NCI-H187 (cell line): ENCODE measurements at regions not wholly inside any gene's neighbourhood (a gene's known extent, or its start where the extent isn't known, plus 50 kb on each side); places are given as distances from the start of the nearest gene placed in this dataset.
"Not testable (repeated sequence)": the region's sequence is repeated elsewhere in the genome, so short reads cannot be mapped to it uniquely, and the experiment has no call there.

Experiments
- DNase-seq, 2 experiments: peaks; one replicate each; lab custom pipeline; 2025; lab: John Stamatoyannopoulos, UW

DNA sequence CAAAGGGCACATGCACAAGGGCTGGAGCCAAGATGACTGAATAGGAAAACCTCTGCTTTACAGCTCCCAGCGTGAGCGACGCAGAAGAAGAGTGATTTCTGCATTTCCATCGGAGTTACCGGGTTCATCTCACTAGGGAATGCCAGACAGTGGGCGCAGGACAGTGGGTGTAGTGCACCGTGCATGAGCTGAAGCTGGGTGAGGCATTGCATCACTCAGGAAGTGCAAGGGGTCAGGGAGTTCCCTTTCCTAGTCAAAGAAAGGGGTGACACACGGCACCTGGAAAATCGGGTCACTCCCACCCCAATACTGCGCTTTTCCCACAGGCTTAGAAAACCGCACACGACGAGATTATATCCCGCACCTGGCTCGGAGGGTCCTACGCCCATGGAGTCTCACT, 64.5 kb upstream of the HTR1E start:
- not testable (repeated sequence) for DNase-seq

- DNase-seq: no peak
Observed at GRCh38 chr6:86871681-86872080, 65.6 kb upstream of the HTR1E start.

GRCh38 chr6:86869500-86869899, 67.8 kb upstream of the HTR1E start:
- DNase-seq: no peak

DNA sequence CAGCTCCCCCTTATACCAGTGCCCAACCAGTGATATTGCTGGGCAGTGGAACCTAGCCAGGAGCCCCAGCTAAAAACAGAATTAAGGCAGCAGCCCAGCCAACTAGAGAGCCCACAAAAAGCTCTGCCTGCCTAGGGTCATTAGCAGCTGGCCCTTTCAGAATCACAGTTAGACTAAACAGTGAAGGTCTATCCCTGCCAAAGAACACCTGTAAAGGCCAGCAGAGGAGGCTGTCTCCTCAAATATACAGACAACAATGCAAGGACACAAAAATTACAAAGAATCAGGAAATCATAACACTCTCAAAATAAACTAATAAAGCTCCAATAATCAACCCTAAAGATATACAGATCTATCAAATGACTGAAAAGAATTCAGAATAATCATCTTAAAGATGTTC, 77.8 kb upstream of the HTR1E start:
- no peak for DNase-seq

DNA sequence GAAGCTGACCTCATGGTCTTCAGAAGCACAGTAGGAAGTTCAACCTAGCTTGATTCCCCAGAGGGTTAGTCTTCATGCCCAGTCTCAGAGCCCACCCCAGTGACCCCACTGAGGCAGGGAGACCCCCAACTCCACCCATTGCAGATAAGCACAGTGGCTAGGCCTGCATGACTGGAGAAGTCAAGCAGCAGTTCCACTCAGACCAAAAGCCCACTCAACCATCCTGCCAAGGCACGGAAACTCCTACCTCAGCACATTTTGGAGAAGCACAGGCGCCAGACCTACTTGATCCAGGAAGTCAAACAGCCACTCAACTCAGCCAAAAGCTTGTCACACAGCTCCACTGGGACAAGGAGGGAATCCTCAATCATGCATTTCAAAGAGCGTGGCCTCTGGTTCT, 78.4 kb upstream of the HTR1E start:
- no peak for DNase-seq

DNA sequence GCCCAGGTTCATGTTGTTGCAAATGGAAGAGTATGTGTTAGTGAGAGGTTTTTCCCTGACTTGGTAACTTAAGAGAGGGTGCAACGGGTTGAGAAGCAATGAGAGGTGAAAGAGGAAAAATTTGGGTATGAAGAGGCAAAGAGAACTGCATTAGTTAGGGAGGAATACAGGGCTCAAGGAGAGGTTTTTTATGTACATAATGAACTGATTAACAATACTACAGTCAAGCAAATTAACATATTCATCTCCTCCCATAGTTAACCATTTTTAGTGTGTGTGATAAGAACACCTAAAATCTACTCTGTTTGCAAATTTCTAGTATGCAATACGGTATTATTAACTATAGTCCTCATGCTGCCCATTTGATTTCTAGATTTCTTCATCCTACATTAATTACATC, 79.5 kb upstream of the HTR1E start:
- no peak for DNase-seq

DNA sequence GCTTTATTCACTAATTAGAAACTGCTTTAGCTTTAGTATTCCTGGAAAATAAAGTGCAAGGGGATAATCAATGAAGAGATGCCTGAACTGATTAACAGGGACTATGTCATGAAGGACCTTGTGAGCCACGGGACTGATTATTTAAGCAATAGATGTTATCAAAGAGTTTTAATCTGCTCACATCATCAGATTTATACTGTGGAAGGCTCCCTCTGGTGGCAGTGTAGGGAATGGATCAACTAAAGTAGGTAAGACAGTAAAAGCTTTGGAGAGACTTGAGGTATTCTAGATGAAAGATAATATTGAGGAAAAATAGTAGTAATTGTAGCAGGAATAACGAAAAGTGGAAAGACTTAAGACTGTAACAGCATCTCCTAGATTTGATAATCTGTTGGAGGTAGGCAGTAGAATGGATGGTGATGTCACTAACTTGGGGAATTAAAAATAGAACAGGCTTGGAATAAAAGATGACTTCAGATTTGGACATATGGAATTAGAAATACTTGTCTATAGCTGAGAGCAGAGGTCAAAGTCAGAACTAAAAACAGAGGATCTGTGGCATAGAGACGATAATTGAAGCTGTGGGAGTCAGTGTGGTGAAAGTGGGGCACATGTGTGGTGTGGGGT, 80.3 kb upstream of the HTR1E start:
- DNase-seq: no peak

GRCh38 chr6:86856379-86856778, 80.9 kb upstream of the HTR1E start:
- no peak for DNase-seq

GRCh38 chr6:86848986-86849385, 88.3 kb upstream of the HTR1E start:
- DNase-seq: no peak

- no peak for DNase-seq
Observed at GRCh38 chr6:86832686-86833085, 104.6 kb upstream of the HTR1E start.

- no peak for DNase-seq
Observed at GRCh38 chr6:86825436-86825835, 111.9 kb upstream of the HTR1E start.

DNA sequence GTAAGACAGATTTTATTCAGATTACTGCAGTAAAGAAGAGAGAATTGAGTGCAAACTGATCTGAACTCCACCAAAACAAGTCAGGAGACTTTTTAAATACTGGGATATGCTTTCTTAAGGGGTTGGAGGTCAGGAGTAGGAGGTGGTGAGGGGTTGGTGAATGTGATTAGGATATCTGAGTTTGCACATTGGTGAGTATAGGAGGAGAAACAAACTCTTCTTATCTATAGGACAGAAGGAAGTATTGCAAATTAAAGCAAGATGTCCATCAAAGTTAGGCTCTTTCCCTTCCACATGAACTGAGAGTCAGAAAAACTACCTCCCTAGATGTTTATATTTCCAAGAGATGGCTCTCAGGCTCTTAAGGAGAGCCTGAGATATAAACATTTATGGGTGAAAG, 114.6 kb upstream of the HTR1E start:
- DNase-seq: no peak

DNA sequence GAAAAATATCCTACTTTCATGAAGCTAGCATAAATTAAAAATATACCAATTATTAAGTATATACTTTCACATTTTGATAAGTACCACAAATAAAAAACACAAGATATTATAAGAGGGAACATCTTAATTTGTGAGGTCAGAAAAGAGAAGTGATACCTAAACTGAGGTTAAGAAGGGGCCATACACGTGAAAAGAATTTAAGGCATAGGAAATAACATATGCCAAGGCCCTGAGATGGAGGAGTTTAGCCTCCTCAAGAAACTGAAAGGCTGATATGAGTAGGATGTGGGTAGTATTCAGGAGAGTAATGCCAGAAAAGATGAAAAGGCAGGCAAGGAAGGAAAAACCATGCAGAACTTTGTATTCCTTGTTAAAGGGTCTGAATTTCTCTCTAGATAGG, 116.6 kb upstream of the HTR1E start:
- DNase-seq: no peak

GRCh38 chr6:86793649-86794048, 143.7 kb upstream of the HTR1E start:
- no peak for DNase-seq

DNA sequence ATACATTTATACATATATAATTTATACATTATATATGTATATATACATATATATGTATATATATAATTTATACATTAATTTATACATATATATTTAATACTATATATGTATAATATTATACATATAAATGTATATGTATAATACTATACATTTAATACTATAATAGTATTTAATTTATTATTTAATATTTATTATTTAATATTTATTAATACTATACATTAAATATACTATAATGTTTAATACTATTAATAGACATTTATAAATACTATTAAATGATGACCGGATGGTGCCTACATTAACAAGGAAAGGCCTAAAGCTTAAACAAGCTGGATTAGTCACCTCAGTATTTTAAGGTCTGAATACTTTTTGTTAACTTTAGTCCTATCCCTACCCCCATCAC, 145.9 kb upstream of the HTR1E start:
- DNase-seq: no peak

GRCh38 chr6:86789779-86790411, 147.4 kb upstream of the HTR1E start:
- DNase-seq: no peak

DNA sequence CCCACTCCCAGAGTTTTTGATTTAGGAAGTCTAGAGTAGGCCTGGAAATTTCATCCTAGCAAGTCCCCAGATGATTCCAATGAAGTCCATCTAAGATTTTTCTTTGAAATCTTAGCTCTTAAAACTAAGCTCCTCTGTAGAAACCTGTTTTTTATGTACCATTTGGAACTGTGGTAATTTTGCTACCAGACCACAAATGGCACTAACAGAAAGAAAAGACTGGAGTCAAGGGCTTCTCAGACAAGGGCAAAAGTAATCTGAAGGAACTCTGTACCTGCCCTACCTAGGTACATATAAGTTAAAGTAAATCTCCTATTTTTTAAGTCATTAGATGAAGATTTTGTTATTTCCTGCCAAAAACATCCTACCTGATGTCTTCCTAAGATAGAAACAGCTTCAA, 155.0 kb upstream of the HTR1E start:
- no peak for DNase-seq

DNA sequence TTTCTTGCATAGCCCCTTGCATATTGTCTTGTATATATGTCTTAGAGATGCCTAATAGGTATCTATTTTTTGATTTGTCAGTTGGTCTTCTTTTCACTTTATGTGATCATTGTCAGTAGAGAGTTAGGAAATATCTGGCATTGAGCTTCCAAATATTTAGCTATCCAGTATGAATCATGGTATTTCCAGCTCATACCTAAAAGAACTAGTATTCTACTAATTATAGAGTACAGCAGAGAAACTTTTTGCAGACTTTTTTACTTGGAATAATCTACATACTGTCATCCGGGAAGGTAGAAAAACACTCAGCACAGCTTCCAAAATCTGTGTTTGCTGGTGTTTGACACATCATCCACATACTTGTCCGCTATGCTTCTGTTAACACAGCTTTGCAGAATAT, 156.4 kb upstream of the HTR1E start:
- no peak for DNase-seq

DNA sequence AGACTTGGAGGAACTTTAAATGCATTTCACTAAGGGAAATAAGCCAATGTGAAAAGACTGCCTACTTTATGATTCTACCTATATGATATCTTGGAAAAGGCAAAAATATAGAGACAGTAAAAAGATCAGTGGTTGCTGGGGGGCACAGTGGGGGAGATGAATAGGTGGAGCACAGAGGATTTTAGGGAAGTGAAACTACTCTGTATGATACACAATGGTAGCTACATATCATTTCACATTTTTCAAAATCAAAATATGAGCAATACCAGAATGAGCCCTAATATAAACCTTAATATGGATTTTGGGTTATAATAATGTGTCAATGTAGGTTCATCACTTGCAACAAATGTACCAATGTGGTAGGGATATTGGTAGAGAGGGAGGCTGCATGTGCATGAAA, 161.4 kb upstream of the HTR1E start:
- no peak for DNase-seq

- DNase-seq: no peak
Observed at GRCh38 chr6:86765211-86765610, 172.1 kb upstream of the HTR1E start.

- not testable (repeated sequence) for DNase-seq
Observed at GRCh38 chr6:86759953-86760352, 177.4 kb upstream of the HTR1E start.

DNA sequence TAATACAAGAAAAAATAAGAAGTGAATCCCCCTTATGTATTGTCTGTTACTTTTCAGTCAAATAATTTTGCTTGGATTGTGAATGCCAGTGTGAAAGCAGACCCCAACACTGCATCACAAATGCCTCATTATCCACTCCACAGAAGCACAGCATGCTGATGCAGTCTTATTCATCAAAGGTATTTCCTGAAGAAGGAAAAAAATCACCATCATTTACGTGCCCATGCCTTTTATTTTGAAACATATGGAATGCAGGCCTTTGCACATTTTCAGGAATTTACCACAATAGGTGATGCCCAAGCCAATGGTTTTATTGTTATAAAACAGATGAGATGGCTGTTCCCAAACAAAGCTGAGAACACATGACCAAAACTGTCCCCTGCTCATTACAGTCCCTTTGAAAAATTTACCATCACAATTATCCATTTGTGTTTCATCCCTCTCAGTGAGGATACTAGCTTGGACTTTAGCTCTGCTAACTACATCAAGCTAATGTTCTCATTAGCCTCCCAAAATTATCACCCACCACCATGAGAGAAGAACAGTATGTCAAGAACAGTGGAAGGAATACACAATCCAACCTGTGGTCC, 180.6 kb upstream of the HTR1E start:
- no peak for DNase-seq

DNA sequence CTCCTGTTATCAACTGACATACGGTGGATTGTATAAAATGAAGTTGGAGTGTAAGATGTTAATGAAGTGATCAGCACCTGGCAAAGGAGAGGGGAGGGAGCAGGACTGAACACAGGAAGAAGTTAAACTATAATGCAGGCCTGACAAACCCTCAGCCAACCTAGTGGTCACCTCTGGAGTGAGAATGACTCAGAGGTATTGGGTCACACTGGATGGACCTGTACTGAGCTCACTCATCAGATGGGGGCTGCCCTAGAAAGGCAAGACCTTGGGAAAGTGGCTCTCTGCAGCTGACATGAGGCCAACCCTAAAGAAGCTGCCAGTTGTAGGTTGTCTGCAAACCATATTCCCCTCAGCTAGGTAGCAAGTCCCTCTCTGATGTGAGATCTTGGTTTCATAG, 193.3 kb upstream of the HTR1E start:
- DNase-seq: no peak

GRCh38 chr6:86738078-86738477, 199.2 kb upstream of the HTR1E start:
- DNase-seq: no peak
